HCT116 (cell line): ENCODE measurements at regions not wholly inside any gene's neighbourhood (a gene's known extent, or its start where the extent isn't known, plus 50 kb on each side); places are given as distances from the start of the nearest gene placed in this dataset.

Experiments used
- ATAC-seq: fragments of 200-7000 bp; cut with Tn5 transposase; 2 replicates; pipeline ENCODE4 v1.9.1; 2020; ENCODE audit warnings: mild to moderate bottlenecking, moderate library complexity
- BruUV-seq: library from RNA; stranded (reverse); fragments of 400-500 nt; replicated peaks from 2 replicates; lab custom pipeline; 2021; lab: Mats Ljungman, UMichigan
- CTCF ChIA-PET: fragments of 300-600 bp; sonication (Branson Sonifier 250); formaldehyde crosslinking; loops from one replicate; lab custom pipeline; 2021; ENCODE audit warnings: antibody characterized with exemption; lab: Charles Lee
- POLR2A ChIA-PET: fragments of 300-600, 350-600 bp; sonication (Branson Sonifier 250); formaldehyde crosslinking; loops from one replicate; lab custom pipeline; 2021; ENCODE audit warnings: antibody characterized with exemption; lab: Charles Lee
- RAD21 ChIA-PET, 2 experiments: fragments of 300-600 bp; sonication (Branson Sonifier 250); formaldehyde crosslinking; loops; one replicate each; lab custom pipeline; 2023; ENCODE audit warnings: low total read pairs in 2 of 2; ENCODE audit not compliant: uncharacterized antibody in 2 of 2, unreplicated experiment in 2 of 2, low non-redundant PET in 1 of 2; lab: Charles Lee
- DNase-seq: peaks from one replicate; pipeline ENCODE4 v3.0.0-alpha.2; 2010; ENCODE audit warnings: low read depth, low spot score
- H2AFZ ChIP-seq: fragments of 200-600 bp; shearing (Covaris generic), sonication (generic); 2 replicates; pipeline ENCODE4 v1.6.1; 2017; ENCODE audit warnings: low read depth, mixed run types, mixed read lengths, antibody characterized with exemption, low read length; ENCODE audit not compliant: poor library complexity, severe bottlenecking
- H3K27ac ChIP-seq: 2 replicates; pipeline ENCODE4 v1.5.1; 2012; ENCODE audit warnings: low read depth, low read length
- H3K27me3 ChIP-seq: fragments of 200-600 bp; sonication (generic); 2 replicates; pipeline ENCODE4 v1.6.1; 2016; ENCODE audit warnings: mixed run types, low read length, mixed read lengths; ENCODE audit not compliant: insufficient read depth
- H3K36me3 ChIP-seq, 2 experiments: fragments of 200-500 bp in 1 of 2; fragments of 200-600 bp in 1 of 2; sonication (Bioruptor generic) in 1 of 2; sonication (generic) in 1 of 2; 2 replicates each; pipeline versions ENCODE4 v1.5.1 to v1.6.1; 2014 to 2016; ENCODE audit warnings: low read length in 2 of 2, inconsistent platforms in 1 of 2, mixed read lengths in 1 of 2, mixed run types in 1 of 2; ENCODE audit not compliant: insufficient read depth in 2 of 2, control insufficient read depth in 1 of 2
- H3K4me1 ChIP-seq, 2 experiments: fragments of 200-600 bp in 1 of 2; sonication (generic) in 1 of 2; 2 replicates each; pipeline versions ENCODE4 v1.5.1 to v1.6.1; 2012 to 2017; ENCODE audit warnings: low read length in 2 of 2, inconsistent platforms in 1 of 2, mild to moderate bottlenecking in 1 of 2, mixed read lengths in 1 of 2, mixed run types in 1 of 2, moderate library complexity in 1 of 2; ENCODE audit not compliant: insufficient read depth in 2 of 2, control insufficient read depth in 1 of 2
- H3K4me2 ChIP-seq: fragments of 200-600 bp; sonication (generic); 2 replicates; pipeline ENCODE4 v1.6.1; 2017; ENCODE audit warnings: mixed run types, low read length, mixed read lengths
- H3K4me3 ChIP-seq, 2 experiments: fragments of 200-600 bp in 1 of 2; sonication (generic) in 1 of 2; replicated peaks in 1 of 2; 2 replicates each; pipeline ENCODE4 v1.5.1; 2011 to 2016; ENCODE audit warnings: low read length in 2 of 2, control low read depth in 1 of 2, low read depth in 1 of 2, mild to moderate bottlenecking in 1 of 2, mixed read lengths in 1 of 2, mixed run types in 1 of 2
- H3K79me2 ChIP-seq: fragments of 200-600 bp; sonication (generic); 2 replicates; pipeline ENCODE4 v1.6.1; 2017; ENCODE audit warnings: mild to moderate bottlenecking, mixed run types, low read length, moderate library complexity, mixed read lengths; ENCODE audit not compliant: insufficient read depth
- H3K9ac ChIP-seq: fragments of 200-600 bp; sonication (generic); 2 replicates; pipeline ENCODE4 v1.6.1; 2016; ENCODE audit warnings: low read length, mixed read lengths
- H3K9me2 ChIP-seq: fragments of 200-600 bp; sonication (generic), shearing (Covaris generic); 2 replicates; pipeline ENCODE4 v1.6.1; 2017; ENCODE audit warnings: mixed run types, mild to moderate bottlenecking, moderate library complexity; ENCODE audit not compliant: insufficient read depth
- H3K9me3 ChIP-seq, 2 experiments: fragments of 200-500 bp in 1 of 2; fragments of 200-600 bp in 1 of 2; sonication (Bioruptor generic) in 1 of 2; sonication (generic) in 1 of 2; 2 replicates each; pipeline ENCODE4 v1.6.1; 2014 to 2017; ENCODE audit warnings: low read length in 2 of 2, mixed read lengths in 2 of 2, inconsistent platforms in 1 of 2, low read depth in 1 of 2, mild to moderate bottlenecking in 1 of 2, mixed run types in 1 of 2, moderate library complexity in 1 of 2; ENCODE audit not compliant: control insufficient read depth in 1 of 2, insufficient read depth in 1 of 2
- H4K20me1 ChIP-seq: fragments of 200-600 bp; sonication (generic), shearing (Covaris generic); 2 replicates; pipeline ENCODE4 v1.6.1; 2017; ENCODE audit warnings: mixed run types, mild to moderate bottlenecking, moderate library complexity; ENCODE audit not compliant: insufficient read depth
- CBX3 ChIP-seq: IDR thresholded peaks from 2 replicates; pipeline ENCODE4 v1.6.1; 2012; ENCODE audit warnings: low read depth
- CEBPB ChIP-seq: IDR thresholded peaks from 2 replicates; pipeline ENCODE4 v1.6.1; 2012; ENCODE audit warnings: low read depth
- ELF1 ChIP-seq: IDR thresholded peaks from 2 replicates; pipeline ENCODE4 v1.6.1; 2012; ENCODE audit warnings: low read depth, borderline replicate concordance
- EZH2 ChIP-seq: fragments of 200-600 bp; sonication (generic); IDR thresholded peaks from 2 replicates; pipeline ENCODE4 v1.6.1; 2017; ENCODE audit warnings: antibody characterized with exemption, mixed run types
- EZH2phosphoT487 ChIP-seq: fragments of 200-600 bp; IDR thresholded peaks from 2 replicates; pipeline ENCODE4 v1.6.1; 2018; ENCODE audit warnings: antibody characterized with exemption, borderline replicate concordance
- FOSL1 ChIP-seq: IDR thresholded peaks from 2 replicates; pipeline ENCODE4 v1.6.1; 2012; ENCODE audit warnings: low read depth
- POLR2A ChIP-seq: IDR thresholded peaks from 2 replicates; pipeline ENCODE4 v1.7.0; 2011; ENCODE audit warnings: borderline replicate concordance; ENCODE audit not compliant: insufficient read depth, insufficient read length; ENCODE audit errors: extremely low read depth
- RAD21 ChIP-seq: IDR thresholded peaks from 2 replicates; pipeline ENCODE4 v1.6.1; 2012; ENCODE audit warnings: low read depth, mild to moderate bottlenecking
- SP1 ChIP-seq: IDR thresholded peaks from 2 replicates; pipeline ENCODE4 v1.6.1; 2012; ENCODE audit warnings: low read depth
- SRF ChIP-seq: IDR thresholded peaks from 2 replicates; pipeline ENCODE4 v1.6.1; 2012; ENCODE audit warnings: low read depth
- YY1 ChIP-seq: IDR thresholded peaks from 2 replicates; pipeline ENCODE4 v1.6.1; 2011; ENCODE audit warnings: low read length, low read depth, moderate library complexity, mild to moderate bottlenecking; ENCODE audit not compliant: insufficient replicate concordance; ENCODE audit errors: extremely low read depth
- ZFX ChIP-seq: fragments of 450-650 bp; IDR thresholded peaks from 2 replicates; pipeline ENCODE4 v1.6.1; 2017
- ZNF274 ChIP-seq: fragments of 200-500 bp; sonication (Bioruptor generic); IDR thresholded peaks from 2 replicates; pipeline ENCODE4 v1.6.1; 2014; ENCODE audit warnings: mild to moderate bottlenecking, low read depth, low read length, inconsistent platforms
- intact Hi-C: fragments of 100-400 bp; cut with micrococcal nuclease; formaldehyde crosslinking; loops from 2 replicates; pipeline ENCODE4 v1.10.0; 2022
- TF ChIP-seq, protein P1 (sequence below): IDR thresholded peaks from 2 replicates; pipeline ENCODE4 v1.6.1; 2012
- TF ChIP-seq, protein P2 (sequence below): IDR thresholded peaks from 2 replicates; pipeline ENCODE4 v1.6.1; 2012; ENCODE audit warnings: low read depth
- TF ChIP-seq, protein P3 (sequence below): IDR thresholded peaks from 2 replicates; pipeline ENCODE4 v1.6.1; 2012
- TF ChIP-seq, protein P4 (sequence below): IDR thresholded peaks from 2 replicates; pipeline ENCODE4 v1.6.1; 2011; ENCODE audit warnings: mild to moderate bottlenecking, low read length, moderate library complexity; ENCODE audit not compliant: insufficient replicate concordance; ENCODE audit errors: extremely low read depth

DNA sequence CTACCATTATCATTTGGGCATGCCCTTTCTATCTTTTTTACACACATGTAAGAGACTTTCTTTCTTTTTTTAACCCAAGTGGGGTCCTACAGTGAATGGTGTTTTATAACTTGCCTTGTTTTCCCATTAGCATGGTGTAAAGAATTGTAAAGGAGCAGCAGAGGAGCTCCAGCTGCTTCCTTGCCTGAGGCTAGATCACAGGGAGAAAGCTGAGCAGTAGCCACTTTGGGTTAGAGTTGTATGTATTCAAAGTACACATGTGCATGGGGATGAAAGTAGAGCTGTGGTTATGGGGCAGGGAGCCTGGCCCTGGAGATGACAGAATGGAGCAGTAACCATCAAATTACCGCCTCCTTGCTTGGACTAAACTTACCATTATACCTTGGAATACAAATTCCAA is 231.1 kb upstream of the PDZRN3 start:
- ChIA-PET CTCF (no interaction called here), POLR2A (no interaction called here), RAD21 (no interaction called here)
- no peaks in the 10 kb centered on the region for H3K79me2 ChIP-seq
- no peak overlapping the region for H3K4me3 ChIP-seq
- intact Hi-C loops = no loop called here
- H4K20me1 ChIP-seq = no peaks in the 10 kb centered on the region
- H3K27me3 ChIP-seq = no peaks in the 10 kb centered on the region
- H3K9me3 ChIP-seq = peaks cover 0 to 6% of the 10 kb centered on the region in 2 experiments; a peak in 2 of 4 replicates
- H3K9ac ChIP-seq = no peak overlapping the region
- no peak overlapping the region for H3K27ac ChIP-seq
- no peaks in the 10 kb centered on the region for H3K36me3 ChIP-seq
- no peaks in the 10 kb centered on the region for H3K4me1 ChIP-seq
- DNase-seq (no peak), ATAC-seq (no peak)
- TF ChIP-seq FOSL1 (no peak), ZNF274 (no peak), POLR2A (no peak), EZH2phosphoT487 (no peak), SRF (no peak), ELF1 (no peak), EZH2 (no peak), CBX3 (no peak), YY1 (no peak), CEBPB (no peak), RAD21 (no peak), ZFX (no peak), SP1 (no peak)
- TF ChIP-seq, protein P1, sequence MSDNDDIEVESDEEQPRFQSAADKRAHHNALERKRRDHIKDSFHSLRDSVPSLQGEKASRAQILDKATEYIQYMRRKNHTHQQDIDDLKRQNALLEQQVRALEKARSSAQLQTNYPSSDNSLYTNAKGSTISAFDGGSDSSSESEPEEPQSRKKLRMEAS = no peak
- TF ChIP-seq, protein P2, sequence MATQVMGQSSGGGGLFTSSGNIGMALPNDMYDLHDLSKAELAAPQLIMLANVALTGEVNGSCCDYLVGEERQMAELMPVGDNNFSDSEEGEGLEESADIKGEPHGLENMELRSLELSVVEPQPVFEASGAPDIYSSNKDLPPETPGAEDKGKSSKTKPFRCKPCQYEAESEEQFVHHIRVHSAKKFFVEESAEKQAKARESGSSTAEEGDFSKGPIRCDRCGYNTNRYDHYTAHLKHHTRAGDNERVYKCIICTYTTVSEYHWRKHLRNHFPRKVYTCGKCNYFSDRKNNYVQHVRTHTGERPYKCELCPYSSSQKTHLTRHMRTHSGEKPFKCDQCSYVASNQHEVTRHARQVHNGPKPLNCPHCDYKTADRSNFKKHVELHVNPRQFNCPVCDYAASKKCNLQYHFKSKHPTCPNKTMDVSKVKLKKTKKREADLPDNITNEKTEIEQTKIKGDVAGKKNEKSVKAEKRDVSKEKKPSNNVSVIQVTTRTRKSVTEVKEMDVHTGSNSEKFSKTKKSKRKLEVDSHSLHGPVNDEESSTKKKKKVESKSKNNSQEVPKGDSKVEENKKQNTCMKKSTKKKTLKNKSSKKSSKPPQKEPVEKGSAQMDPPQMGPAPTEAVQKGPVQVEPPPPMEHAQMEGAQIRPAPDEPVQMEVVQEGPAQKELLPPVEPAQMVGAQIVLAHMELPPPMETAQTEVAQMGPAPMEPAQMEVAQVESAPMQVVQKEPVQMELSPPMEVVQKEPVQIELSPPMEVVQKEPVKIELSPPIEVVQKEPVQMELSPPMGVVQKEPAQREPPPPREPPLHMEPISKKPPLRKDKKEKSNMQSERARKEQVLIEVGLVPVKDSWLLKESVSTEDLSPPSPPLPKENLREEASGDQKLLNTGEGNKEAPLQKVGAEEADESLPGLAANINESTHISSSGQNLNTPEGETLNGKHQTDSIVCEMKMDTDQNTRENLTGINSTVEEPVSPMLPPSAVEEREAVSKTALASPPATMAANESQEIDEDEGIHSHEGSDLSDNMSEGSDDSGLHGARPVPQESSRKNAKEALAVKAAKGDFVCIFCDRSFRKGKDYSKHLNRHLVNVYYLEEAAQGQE = no peak
- TF ChIP-seq, protein P3, sequence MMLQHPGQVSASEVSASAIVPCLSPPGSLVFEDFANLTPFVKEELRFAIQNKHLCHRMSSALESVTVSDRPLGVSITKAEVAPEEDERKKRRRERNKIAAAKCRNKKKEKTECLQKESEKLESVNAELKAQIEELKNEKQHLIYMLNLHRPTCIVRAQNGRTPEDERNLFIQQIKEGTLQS = no peak
- TF ChIP-seq, protein P4, sequence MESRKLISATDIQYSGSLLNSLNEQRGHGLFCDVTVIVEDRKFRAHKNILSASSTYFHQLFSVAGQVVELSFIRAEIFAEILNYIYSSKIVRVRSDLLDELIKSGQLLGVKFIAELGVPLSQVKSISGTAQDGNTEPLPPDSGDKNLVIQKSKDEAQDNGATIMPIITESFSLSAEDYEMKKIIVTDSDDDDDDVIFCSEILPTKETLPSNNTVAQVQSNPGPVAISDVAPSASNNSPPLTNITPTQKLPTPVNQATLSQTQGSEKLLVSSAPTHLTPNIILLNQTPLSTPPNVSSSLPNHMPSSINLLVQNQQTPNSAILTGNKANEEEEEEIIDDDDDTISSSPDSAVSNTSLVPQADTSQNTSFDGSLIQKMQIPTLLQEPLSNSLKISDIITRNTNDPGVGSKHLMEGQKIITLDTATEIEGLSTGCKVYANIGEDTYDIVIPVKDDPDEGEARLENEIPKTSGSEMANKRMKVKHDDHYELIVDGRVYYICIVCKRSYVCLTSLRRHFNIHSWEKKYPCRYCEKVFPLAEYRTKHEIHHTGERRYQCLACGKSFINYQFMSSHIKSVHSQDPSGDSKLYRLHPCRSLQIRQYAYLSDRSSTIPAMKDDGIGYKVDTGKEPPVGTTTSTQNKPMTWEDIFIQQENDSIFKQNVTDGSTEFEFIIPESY = no peak
- BruUV-seq = no TSS peak
- H3K9me2 ChIP-seq = no peaks in the 10 kb centered on the region
- no peak overlapping the region for H2AFZ ChIP-seq
- H3K4me2 ChIP-seq = no peak overlapping the region
